Brain pericyte (primary cell): ENCODE measurements at regions not wholly inside any gene's neighbourhood (a gene's known extent, or its start where the extent isn't known, plus 50 kb on each side); places are given as distances from the start of the nearest gene placed in this dataset.
"Not testable (repeated sequence)": the region's sequence is repeated elsewhere in the genome, so short reads cannot be mapped to it uniquely, and the experiment has no call there.

Experiments
- DNase-seq: peaks from one replicate; pipeline ENCODE4 v3.0.0-alpha.2; 2012; ENCODE audit warnings: low read depth, low spot score

- DNase-seq, result no peak
These were observed 230.8 kb upstream of the CHAC2 start for GRCh38 chr2:53536583-53537361.

DNA sequence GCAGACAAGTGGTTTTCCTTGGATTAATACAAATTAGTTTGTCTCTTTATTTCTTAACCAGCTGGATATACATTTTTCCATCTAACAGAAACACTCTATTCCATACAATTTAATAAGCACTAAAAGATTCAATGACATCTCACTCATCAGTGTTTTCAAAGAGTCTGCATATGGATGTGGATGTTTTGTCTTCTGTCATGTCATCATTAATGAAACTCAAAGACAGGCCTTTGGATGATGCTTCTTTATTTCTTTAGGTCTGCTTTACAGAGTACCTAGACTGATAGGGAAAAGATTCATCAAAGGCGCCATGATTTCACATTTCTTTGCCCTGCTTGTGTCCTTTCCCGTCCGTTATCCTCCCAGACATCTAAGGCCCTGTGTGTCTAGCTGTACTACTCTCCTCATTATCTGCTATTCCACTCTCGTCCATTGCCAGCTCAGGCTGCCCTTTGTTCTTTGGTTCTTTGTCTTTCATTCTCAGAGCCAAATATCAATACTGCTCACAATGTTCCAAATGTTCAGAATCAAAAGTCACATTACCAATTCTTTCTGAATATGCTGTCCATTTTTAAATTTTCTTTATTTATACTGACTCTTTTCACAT, 232.3 kb upstream of the CHAC2 start:
- DNase-seq, result no peak

GRCh38 chr2:53530126-53530525, 237.5 kb upstream of the CHAC2 start:
- no peak for DNase-seq

DNA sequence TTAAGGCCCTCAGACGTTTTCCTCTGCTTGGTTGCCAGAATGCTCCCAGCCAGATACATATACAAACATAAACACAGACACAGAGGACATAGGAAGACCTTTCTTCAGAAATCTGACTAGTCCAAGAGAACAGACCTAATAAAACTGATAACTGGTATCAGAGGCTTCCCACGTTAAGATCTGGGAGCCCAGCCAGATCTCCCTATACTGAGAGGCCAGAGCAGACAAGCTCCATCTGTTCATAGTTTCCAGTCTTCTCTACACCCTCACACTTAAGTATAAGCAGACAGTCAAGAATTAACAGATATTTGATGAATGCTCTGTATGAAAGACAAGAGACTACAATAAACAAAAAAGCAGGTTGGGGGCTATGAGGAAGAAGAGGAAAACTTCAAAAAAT, 240.5 kb upstream of the CHAC2 start:
- DNase-seq, result no peak

GRCh38 chr2:53519918-53520841, 247.4 kb upstream of the CHAC2 start:
- no peak for DNase-seq

DNA sequence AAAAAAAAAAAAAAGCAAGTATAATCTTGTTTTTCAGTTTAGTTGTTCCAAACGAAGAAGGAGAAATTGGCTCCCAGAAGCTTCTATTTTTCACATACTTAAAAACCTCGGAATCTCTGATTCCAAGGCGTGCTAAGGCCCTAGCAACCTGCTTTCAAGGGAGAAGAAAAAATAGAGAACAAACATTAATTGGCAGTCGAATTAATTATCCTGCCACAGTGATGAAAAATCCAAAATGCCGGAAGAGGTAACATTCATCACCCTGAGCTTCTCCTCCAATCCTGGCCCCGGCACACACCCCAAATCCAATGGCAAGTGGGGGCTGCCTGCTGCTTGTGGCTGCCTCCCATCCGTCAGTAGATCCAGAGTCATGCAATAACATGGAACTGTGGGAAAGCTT, 250.2 kb upstream of the CHAC2 start:
- DNase-seq, result no peak

- no peak for DNase-seq
These were observed 251.0 kb upstream of the CHAC2 start for GRCh38 chr2:53516650-53517049.

GRCh38 chr2:53515435-53516332, 251.9 kb upstream of the CHAC2 start:
- no peak for DNase-seq

GRCh38 chr2:53513167-53513666, 254.4 kb upstream of the CHAC2 start:
- no peak for DNase-seq

GRCh38 chr2:53512071-53512826, 255.4 kb upstream of the CHAC2 start:
- no peak for DNase-seq

- DNase-seq, result no peak
These were observed 256.1 kb upstream of the CHAC2 start for GRCh38 chr2:53511549-53511948.

- no peak for DNase-seq
These were observed 257.2 kb upstream of the CHAC2 start for GRCh38 chr2:53510401-53510800.

GRCh38 chr2:53509831-53510388, 257.7 kb upstream of the CHAC2 start:
- no peak for DNase-seq

GRCh38 chr2:53508667-53509066, 258.9 kb upstream of the CHAC2 start:
- DNase-seq, result no peak

GRCh38 chr2:53507070-53507469, 260.5 kb upstream of the CHAC2 start:
- DNase-seq, result not testable (repeated sequence)

DNA sequence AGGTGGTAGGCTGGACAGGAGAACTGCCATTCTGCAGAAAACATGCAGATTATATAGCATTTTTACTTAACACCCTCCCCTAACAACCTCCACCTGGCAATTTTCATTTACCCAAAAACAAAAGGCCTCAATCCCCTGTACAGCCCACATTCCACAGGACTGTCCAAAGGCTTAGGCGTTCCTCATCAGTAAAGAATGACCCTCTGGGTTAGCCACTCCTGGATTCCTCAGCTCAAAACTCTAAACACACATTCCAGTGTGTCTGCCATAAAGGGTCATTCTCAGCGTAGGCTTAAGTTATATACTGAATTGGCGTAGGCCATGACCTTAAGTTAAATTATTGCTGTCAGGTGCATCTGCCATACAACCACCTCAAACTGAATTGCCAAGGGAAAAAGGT, 261.8 kb upstream of the CHAC2 start:
- DNase-seq, result no peak

DNA sequence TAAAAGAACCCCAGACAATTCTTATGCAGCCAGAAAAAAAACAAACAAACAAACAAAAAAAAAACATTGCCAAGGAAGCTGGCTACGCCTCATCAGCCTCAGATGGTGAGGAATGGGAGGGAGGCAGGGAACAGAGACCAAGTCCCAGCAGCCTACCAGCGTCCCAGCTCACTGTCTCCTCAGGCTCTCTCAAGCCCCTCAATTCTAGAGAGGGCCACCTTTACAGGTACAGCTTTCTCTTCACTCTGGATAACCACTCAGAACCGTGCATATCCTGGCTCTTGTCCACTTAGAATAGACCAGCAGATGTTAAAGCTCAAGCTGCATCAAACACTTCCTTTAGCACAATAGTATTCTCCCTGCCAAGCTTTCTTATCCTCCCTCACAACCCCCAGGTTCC, 263.1 kb upstream of the CHAC2 start:
- DNase-seq, result no peak

DNA sequence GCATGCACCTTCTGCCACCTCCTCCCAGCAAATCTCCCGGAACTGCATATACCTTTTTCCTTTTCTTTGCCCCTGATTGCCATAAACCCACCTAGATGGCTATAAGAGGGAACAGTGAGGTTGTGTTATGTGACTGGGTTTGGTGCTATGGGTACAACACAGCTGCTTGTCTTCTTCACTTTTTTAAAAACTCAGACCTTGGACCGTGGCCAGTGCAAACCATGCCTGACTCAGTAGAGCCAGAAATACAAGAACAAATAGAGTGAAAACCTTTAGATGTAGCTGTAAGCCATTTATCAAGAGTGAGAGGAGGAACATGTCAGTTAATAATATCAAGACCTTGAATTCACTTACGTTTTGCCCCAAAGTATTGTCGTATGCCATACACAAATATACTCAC, 267.4 kb upstream of the CHAC2 start:
- DNase-seq, result no peak

GRCh38 chr2:53498210-53498609, 269.4 kb upstream of the CHAC2 start:
- peak; percentile 21 for DNase-seq

- no peak for DNase-seq
These were observed 270.6 kb upstream of the CHAC2 start for GRCh38 chr2:53497020-53497419.
